Skeletal muscle tissue (tissue), 3 donors: ENCODE measurements at regions not wholly inside any gene's neighbourhood (a gene's known extent, or its start where the extent isn't known, plus 50 kb on each side); places are given as distances from the start of the nearest gene placed in this dataset.

Experiments
- H3K27ac ChIP-seq: one replicate; pipeline ENCODE4 v1.7.0; 2013; ENCODE audit warnings: mild to moderate bottlenecking, low read depth, low read length, inconsistent platforms
- H3K27me3 ChIP-seq, 3 donors: one replicate each; pipeline ENCODE4 v1.7.0; 2013; ENCODE audit warnings: low read length in 3 of 3; ENCODE audit not compliant: control insufficient read depth in 3 of 3, insufficient read depth in 3 of 3
- H3K36me3 ChIP-seq, 3 donors: one replicate each; pipeline ENCODE4 v1.7.0; 2013; ENCODE audit warnings: low read length in 3 of 3; ENCODE audit not compliant: control insufficient read depth in 3 of 3, insufficient read depth in 3 of 3
- H3K4me1 ChIP-seq, 3 donors: one replicate each; pipeline ENCODE4 v1.7.0; 2013; ENCODE audit warnings: low read length in 3 of 3, mild to moderate bottlenecking in 3 of 3; ENCODE audit not compliant: control insufficient read depth in 3 of 3, insufficient read depth in 3 of 3
- H3K4me3 ChIP-seq, 3 donors: one replicate each; pipeline ENCODE4 v1.7.0; 2013; ENCODE audit warnings: low read length in 3 of 3
- H3K9ac ChIP-seq, 3 donors: one replicate each; pipeline ENCODE4 v1.7.0; 2013; ENCODE audit warnings: low read length in 3 of 3, mild to moderate bottlenecking in 3 of 3, moderate library complexity in 2 of 3, low read depth in 1 of 3
- H3K9me3 ChIP-seq, 3 donors: one replicate each; pipeline ENCODE4 v1.7.0; 2013; ENCODE audit warnings: low read length in 3 of 3; ENCODE audit not compliant: control insufficient read depth in 3 of 3
- donor health status: Osteomylitis.

DNA sequence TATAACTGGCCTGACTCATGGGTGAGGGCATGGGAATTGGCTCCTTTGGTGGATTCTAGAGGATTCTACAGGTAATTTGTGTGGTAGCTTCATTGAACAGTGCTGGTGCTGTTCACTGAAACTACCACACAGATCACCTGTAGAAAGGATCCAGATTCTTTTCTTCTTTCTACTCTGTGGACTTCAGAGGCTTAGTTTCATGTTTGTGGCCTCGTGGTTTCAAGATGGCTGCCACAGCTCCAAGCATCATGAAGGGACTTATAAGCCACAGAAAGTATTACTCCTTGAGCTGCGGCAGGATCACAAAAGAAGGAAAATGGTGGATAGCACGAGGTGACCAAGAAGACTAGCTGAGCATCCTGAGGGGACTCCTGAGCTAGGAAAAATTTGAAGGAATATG, 88.9 kb downstream of the ADCYAP1 start:
- peaks cover 0 to 3% (median 2%) of the 10 kb centered on the region in 3 donors for H3K9me3 ChIP-seq
- no peak overlapping the region for H3K9ac ChIP-seq
- H3K36me3 ChIP-seq: no peaks in the 10 kb centered on the region
- no peak overlapping the region for H3K27ac ChIP-seq
- no peaks in the 10 kb centered on the region for H3K4me1 ChIP-seq
- H3K27me3 ChIP-seq: no peaks in the 10 kb centered on the region
- H3K4me3 ChIP-seq: no peak overlapping the region

DNA sequence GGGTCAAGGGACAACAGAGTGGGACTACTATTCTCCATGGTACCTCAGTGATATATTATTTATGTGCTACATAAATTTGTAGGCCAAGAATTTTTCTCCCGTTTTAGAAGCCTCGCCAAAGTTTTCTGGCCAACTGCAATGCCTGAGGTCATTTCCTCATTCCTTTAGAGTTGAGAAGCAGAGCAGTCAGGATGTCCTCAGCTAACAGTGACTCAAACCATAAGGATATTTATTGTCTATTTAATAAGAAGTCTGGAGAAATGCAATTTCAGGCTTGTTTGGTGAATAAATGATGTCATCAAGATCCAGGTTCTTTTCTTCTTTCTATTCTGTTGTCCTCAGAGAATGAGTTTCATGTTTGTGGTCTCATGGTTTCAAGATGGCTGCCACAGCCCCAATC, 91.0 kb downstream of the ADCYAP1 start:
- Histone ChIP-seq H3K4me3 (no peak overlapping the region), H3K9ac (no peak overlapping the region), H3K27me3 (no peaks in the 10 kb centered on the region), H3K36me3 (no peaks in the 10 kb centered on the region), H3K27ac (no peak overlapping the region), H3K9me3 (peaks cover 0 to 3% (median 2%) of the 10 kb centered on the region in 3 donors), H3K4me1 (no peaks in the 10 kb centered on the region)

DNA sequence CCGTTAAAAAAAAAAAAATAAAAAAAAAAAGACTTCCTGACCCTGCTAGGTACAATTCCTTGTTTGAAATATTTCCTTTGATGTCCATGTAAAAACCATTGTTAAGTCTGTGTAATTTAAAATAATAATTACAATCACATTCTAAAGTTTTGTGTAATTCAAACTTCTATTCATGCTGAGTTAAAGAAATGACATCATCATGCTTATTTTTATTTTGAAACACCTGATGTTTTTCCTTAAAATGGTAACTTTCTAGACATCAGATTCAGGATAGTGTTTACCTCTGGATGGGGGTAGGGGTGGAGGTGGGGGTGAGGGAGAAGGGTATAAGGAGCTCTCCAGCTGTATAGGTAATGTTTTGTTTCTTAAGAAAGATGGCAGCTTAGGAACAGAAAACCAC, 92.8 kb downstream of the ADCYAP1 start:
- Histone ChIP-seq H3K27ac (no peak overlapping the region), H3K36me3 (no peaks in the 10 kb centered on the region), H3K9me3 (peaks cover 0 to 3% (median 2%) of the 10 kb centered on the region in 3 donors), H3K27me3 (no peaks in the 10 kb centered on the region), H3K9ac (no peak overlapping the region), H3K4me3 (no peak overlapping the region), H3K4me1 (no peaks in the 10 kb centered on the region)

DNA sequence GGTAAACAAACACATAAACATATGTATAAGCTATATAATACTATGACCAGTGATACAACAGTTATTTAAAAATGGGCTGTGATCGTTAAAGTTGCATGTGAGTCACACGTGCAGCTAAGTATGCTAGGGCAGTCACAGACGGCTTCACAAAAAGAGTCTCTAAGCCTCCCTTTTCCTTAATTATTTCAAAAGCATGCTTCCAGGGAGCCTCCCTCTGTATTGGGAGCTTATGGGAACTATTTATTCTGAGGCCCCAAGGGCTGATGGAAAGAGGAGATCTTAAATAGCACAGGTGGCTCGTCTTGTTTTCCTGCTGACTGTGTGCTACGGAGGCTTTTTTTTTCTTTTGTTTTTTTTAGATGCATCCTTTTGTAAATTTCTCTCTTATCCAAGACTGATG, 94.3 kb downstream of the ADCYAP1 start:
- no peak overlapping the region for H3K4me3 ChIP-seq

DNA sequence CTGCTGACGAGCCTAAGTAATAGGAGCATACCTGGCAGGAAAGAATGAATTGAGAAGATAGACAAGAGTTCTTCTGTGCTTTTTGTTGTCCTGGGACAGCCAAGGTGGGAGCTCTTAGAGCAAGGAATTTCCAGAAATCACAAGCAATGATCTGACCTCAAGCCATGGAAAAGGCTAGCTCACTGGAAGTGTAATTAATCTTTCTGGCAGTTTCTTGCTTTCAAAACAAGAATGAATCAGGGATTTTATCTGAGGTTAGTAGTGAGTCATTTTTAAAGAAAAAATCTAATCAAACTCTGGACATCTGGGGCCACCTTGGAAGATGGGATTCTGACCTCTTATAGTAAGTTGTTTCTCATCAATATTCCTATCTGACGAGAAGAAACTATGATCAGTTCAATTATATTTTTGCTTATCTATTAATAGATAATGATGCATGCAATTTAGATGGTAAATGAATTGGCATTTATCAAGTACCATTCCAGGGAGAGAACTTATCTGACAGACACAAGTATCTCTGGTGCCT, 98.0 kb downstream of the ADCYAP1 start:
- H3K4me1 ChIP-seq: no peaks in the 10 kb centered on the region
- H3K27me3 ChIP-seq: no peaks in the 10 kb centered on the region
- no peaks in the 10 kb centered on the region for H3K36me3 ChIP-seq
- H3K27ac ChIP-seq: no peak overlapping the region
- H3K9me3 ChIP-seq: no peaks in the 10 kb centered on the region
- H3K4me3 ChIP-seq: no peak overlapping the region
- H3K9ac ChIP-seq: no peak overlapping the region

More for the DNA sequence above, 94.3 kb downstream of the ADCYAP1 start:
- Histone ChIP-seq H3K4me1 (no peaks in the 10 kb centered on the region), H3K9ac (no peak overlapping the region), H3K27ac (no peak overlapping the region), H3K36me3 (no peaks in the 10 kb centered on the region), H3K9me3 (no peaks in the 10 kb centered on the region), H3K27me3 (no peaks in the 10 kb centered on the region)

DNA sequence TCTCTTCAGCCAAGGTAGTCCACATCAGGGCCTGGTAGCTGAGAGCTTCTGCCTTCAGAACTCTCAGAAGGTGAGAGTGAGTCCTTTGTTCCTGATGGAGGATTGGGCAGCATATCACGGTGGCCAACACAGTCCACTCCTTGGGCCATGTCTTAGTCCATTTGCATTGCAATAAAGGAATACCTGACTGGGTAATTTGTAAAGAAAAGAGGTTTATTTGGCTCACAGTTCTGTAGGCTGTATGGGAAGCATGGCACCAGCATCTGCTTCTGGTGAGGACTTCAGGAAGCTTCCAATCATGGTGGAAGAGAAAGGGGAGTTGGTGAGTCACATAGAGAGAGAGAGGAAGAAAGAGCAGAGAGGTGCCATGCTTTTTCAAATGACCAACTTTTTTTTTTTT, 98.8 kb downstream of the ADCYAP1 start:
- H3K27me3 ChIP-seq: no peaks in the 10 kb centered on the region
- no peaks in the 10 kb centered on the region for H3K36me3 ChIP-seq
- no peaks in the 10 kb centered on the region for H3K9me3 ChIP-seq
- H3K9ac ChIP-seq: no peak overlapping the region
- H3K27ac ChIP-seq: no peak overlapping the region
- H3K4me3 ChIP-seq: no peak overlapping the region
- H3K4me1 ChIP-seq: no peaks in the 10 kb centered on the region

DNA sequence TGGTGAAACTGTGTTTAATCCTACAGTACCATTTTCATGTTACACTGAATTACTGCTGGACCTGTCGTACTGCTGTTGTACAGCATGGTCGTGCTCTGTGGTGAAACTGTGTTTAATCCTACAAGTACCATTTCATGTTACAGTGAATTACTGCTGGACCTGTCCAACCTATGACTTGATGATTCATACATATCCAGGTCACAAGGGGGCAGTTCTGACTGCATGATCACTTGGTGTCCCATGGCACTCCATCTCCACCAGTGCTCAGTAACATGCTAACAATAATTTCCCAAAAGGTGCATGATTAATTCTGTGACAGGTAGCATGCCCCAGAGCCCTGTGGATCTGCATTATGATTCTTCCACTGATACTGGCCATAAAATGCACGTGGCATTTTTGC, 101.6 kb downstream of the ADCYAP1 start:
- Histone ChIP-seq H3K27me3 (no peaks in the 10 kb centered on the region), H3K4me3 (no peak overlapping the region), H3K9me3 (no peaks in the 10 kb centered on the region), H3K9ac (no peak overlapping the region), H3K27ac (no peak overlapping the region), H3K36me3 (no peaks in the 10 kb centered on the region), H3K4me1 (no peaks in the 10 kb centered on the region)

DNA sequence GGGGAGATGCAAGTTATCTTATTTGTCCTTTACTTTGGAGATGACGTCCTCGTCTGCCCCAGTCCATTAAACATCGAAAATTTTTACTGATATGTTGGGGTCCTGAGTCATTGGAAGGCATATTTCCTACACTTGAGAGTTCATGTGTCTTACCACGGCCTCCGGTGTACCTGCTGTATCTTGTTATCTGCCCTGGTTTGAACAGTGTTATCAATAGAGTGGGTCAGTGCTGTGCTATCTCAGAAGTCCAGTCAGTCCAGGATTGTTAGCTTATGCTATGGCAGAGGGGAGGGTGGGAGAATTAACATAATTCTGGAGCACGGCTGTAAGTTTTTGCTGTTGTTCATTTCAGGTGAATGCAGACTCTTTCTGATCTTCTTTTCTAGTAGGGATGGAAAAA, 102.3 kb downstream of the ADCYAP1 start:
- Histone ChIP-seq H3K27me3 (no peaks in the 10 kb centered on the region), H3K4me3 (no peak overlapping the region), H3K4me1 (no peaks in the 10 kb centered on the region), H3K27ac (no peak overlapping the region), H3K9me3 (no peaks in the 10 kb centered on the region), H3K9ac (no peak overlapping the region), H3K36me3 (no peaks in the 10 kb centered on the region)

DNA sequence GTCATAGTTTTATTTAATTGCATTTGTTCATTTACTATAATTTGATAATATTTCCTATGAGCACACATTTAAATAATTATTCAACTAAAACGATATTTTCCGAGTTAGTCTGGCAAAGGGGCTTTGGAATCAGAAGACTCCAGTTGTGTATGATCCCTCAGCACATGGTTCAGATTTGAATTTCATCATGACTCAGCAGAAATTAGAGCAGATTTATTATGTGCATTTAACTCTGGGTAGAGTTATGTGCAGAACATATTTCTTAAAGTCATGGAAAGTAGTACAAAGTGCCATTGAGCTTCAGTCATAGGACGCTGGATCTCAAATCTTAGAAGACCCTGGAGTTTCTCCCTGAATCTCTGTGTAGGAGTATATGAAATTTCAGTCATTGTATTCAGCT, 106.7 kb downstream of the ADCYAP1 start:
- Histone ChIP-seq H3K36me3 (no peaks in the 10 kb centered on the region), H3K9me3 (no peaks in the 10 kb centered on the region), H3K27me3 (no peaks in the 10 kb centered on the region), H3K4me3 (no peak overlapping the region), H3K27ac (no peak overlapping the region), H3K4me1 (no peaks in the 10 kb centered on the region), H3K9ac (no peak overlapping the region)

DNA sequence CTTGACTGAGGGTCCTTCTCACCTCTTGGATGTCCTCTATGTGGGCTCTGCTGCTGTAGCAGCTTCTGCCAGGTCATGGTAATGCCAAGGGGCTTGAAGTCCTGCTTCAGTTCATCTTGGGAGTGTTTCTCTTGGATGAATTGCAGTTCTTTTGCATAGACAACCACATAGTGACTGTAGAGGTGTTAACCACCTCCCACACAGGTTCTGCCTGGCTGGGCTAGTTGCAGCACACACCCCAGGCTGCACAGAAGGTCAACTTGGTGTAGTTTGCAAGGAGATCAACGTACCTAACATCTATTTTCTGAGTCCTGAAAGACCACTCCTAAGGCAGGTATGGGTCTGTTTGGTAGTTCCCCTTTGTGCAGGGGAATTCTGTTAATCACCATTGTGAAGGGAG, 108.1 kb downstream of the ADCYAP1 start:
- Histone ChIP-seq H3K36me3 (no peaks in the 10 kb centered on the region), H3K27ac (no peak overlapping the region), H3K9ac (no peak overlapping the region), H3K4me1 (no peaks in the 10 kb centered on the region), H3K4me3 (no peak overlapping the region), H3K9me3 (no peaks in the 10 kb centered on the region), H3K27me3 (no peaks in the 10 kb centered on the region)

DNA sequence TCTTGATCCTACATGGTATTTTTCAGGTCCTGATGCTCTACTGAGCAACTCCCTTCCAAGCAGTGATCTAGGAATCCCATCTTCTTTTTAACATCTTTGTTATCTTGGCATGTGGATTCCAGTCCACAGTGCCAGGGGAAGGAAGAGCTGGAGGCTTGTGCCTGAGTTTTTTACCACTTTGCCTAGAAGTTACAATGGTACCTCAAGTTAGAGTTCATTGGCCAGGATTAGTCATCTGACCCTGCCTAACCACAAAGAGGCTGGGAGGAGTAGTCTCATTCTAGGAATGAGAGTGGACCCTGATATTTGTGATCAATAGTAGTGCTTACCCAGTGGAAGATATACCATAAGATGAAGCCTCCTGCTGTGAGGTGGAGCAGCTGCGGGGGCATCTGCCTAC, 109.3 kb downstream of the ADCYAP1 start:
- H3K27ac ChIP-seq: no peak overlapping the region
- no peaks in the 10 kb centered on the region for H3K36me3 ChIP-seq
- no peak overlapping the region for H3K9ac ChIP-seq
- no peaks in the 10 kb centered on the region for H3K4me1 ChIP-seq
- H3K4me3 ChIP-seq: no peak overlapping the region
- H3K27me3 ChIP-seq: no peaks in the 10 kb centered on the region
- no peaks in the 10 kb centered on the region for H3K9me3 ChIP-seq
